ENCODE measurements at regions not wholly inside any gene's neighbourhood (a gene's known extent, or its start where the extent isn't known, plus 50 kb on each side); places are given as distances from the start of the nearest gene placed in this dataset.

- ATAC-seq, result no peak
- Histone ChIP-seq H3K4me3 (replicated peaks in 1 of 2; ENCODE audit: low read depth in 1 of 2, low read length in 2 of 2) (no peak overlapping the region), H3K9me3 (ENCODE audit: control insufficient read depth in 1 of 2, insufficient read depth in 1 of 2, low read depth in 1 of 2, low read length in 2 of 2) (peaks cover 0 to 6% of the 10 kb centered on the region in 2 experiments; a peak in 1 of 4 replicates), H3K4me2 (ENCODE audit: low read length) (no peak overlapping the region), H3K4me1 (ENCODE audit: control insufficient read depth in 1 of 2, insufficient read depth in 2 of 2, low read length in 2 of 2) (no peaks in the 10 kb centered on the region), H4K20me1 (ENCODE audit: insufficient read depth) (no peaks in the 10 kb centered on the region), H3K79me2 (ENCODE audit: insufficient read depth, low read length) (no peaks in the 10 kb centered on the region), H3K9ac (ENCODE audit: low read length) (no peak overlapping the region), H3K27me3 (ENCODE audit: insufficient read depth, low read length) (no peaks in the 10 kb centered on the region), H2AFZ (ENCODE audit: low read depth, low read length, poor library complexity, severe bottlenecking) (no peak overlapping the region), H3K9me2 (ENCODE audit: insufficient read depth) (no peaks in the 10 kb centered on the region), H3K36me3 (ENCODE audit: control insufficient read depth in 1 of 2, insufficient read depth in 2 of 2, low read length in 2 of 2) (no peaks in the 10 kb centered on the region), H3K27ac (ENCODE audit: low read depth, low read length) (no peak overlapping the region)
- no peak for TF ChIP-seq CBX3 (IDR thresholded peaks at IDR 0.05; ENCODE audit: low read depth)
- no peak for TF ChIP-seq ELF1 (IDR thresholded peaks at IDR 0.05; ENCODE audit: borderline replicate concordance, low read depth)
- no peak for TF ChIP-seq RAD21 (IDR thresholded peaks at IDR 0.05; ENCODE audit: low read depth)
- no peak for TF ChIP-seq POLR2A (IDR thresholded peaks at IDR 0.05; ENCODE audit: borderline replicate concordance, extremely low read depth, insufficient read depth, insufficient read length)
- no peak for TF ChIP-seq FOSL1 (IDR thresholded peaks at IDR 0.05; ENCODE audit: low read depth)
- TF ChIP-seq JUND (IDR thresholded peaks at IDR 0.05), result no peak
- TF ChIP-seq EZH2 (IDR thresholded peaks at IDR 0.05), result no peak
- TF ChIP-seq YY1 (IDR thresholded peaks at IDR 0.05; ENCODE audit: extremely low read depth, insufficient replicate concordance, low read depth, low read length), result no peak
- TF ChIP-seq REST (IDR thresholded peaks at IDR 0.05; ENCODE audit: low read depth), result no peak
- no peak for TF ChIP-seq SP1 (IDR thresholded peaks at IDR 0.05; ENCODE audit: low read depth)
- no peak for TF ChIP-seq POLR2AphosphoS5 (IDR thresholded peaks at IDR 0.05; ENCODE audit: low read depth, low read length)
- no peak for TF ChIP-seq EGR1 (IDR thresholded peaks at IDR 0.05; ENCODE audit: low read depth)
- ChIA-PET POLR2A (no interaction called here), CTCF (no interaction called here), RAD21 (ENCODE audit: low non-redundant PET in 1 of 2, low total read pairs in 2 of 2, uncharacterized antibody in 2 of 2, unreplicated experiment in 2 of 2) (no interaction called here)
- BruUV-seq (replicated peaks), result no TSS peak
- intact Hi-C loops (cut with micrococcal nuclease), result no loop called here
- no peak for DNase-seq (ENCODE audit: low read depth, low spot score)
Observed at GRCh38 chr13:72156760-72157159, 289.8 kb upstream of the DACH1 start.
